Glomerular visceral epithelial cell (primary cell): ENCODE measurements at regions not wholly inside any gene's neighbourhood (a gene's known extent, or its start where the extent isn't known, plus 50 kb on each side); places are given as distances from the start of the nearest gene placed in this dataset.
"Not testable (repeated sequence)": the region's sequence is repeated elsewhere in the genome, so short reads cannot be mapped to it uniquely, and the experiment has no call there.

Experiments
- DNase-seq: peaks from one replicate; pipeline ENCODE4 v3.0.0-alpha.2; 2016; ENCODE audit errors: extremely low spot score

DNA sequence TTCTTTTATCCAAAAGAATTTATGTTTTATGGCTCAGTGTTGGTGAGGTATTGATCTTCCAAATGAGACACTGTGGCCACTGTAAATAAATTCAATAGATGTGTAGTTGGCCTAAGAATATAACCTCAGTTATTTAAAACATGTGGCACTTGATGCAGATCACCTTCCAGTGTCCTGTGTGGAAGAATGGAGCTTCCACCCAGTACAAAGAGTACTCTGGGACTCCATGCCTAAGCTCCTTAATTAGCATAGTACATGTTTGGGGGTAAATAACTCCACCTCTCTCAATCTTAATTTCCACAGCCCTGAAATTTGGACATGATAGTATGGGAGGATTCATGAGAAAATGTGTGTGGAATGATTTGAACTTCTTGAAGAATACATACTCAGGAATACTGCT lies 105.7 kb downstream of the SPDYE17 start:
- DNase-seq = not testable (repeated sequence)

DNA sequence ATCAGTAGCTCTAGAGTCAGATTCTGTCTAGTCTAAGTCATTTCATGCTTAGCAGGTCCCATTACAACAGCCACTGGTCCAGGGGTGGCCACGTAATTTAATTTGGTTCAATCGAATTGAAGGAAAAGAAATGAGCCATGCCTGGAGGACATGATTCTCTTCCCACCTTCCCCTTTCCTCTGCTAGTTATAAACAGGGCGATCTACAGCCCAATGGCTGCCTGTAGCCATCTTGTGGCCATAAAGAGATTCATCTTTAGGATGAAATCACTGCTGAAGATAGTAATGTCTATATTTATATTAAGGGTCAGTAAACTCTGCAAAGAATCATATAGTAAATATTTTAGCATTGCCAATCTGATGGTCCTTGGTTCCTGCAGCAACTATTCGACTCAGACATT lies 107.4 kb downstream of the SPDYE17 start:
- not testable (repeated sequence) for DNase-seq

- not testable (repeated sequence) for DNase-seq
These were observed 113.5 kb downstream of the SPDYE17 start for GRCh38 chr7:76918619-76919018.

- not testable (repeated sequence) for DNase-seq
These were observed 117.8 kb downstream of the SPDYE17 start for GRCh38 chr7:76914361-76914760.

DNA sequence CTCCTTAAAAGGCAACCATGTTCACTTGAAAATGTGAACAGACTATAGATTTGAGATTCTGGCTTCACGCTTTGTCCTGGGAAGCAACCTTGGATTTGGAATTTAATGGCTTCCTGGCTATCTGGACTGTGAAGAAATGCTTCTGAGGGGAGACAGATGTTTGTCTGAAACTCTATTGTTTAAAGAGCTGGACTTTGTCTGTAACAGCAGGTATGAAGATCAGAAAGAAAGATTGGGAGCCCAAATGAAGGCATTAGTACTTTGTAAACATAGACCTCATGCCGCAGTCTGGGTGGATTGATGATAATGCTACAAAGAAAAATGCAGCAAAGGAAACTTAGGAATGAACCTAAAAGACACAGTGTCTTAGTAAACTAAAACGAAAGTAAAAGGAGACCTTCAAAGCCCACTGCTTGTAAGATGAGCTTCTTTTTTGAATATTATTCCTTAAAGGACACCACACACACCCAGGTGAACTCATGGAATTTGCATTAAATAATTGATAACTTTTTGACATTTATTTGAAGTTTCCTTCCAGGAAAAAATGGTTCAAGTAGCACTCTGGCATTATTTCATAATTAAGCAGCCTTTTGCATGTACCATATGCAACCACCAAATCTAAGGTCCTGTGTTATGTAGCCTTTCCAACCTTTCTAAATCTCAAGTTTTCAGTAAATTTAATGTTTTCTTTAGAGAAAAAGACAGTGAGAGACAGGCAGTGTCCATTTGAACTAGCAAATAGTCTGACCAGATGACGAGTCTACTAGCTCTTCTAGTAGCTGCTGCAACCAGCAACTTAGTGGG lies 119.9 kb downstream of the SPDYE17 start:
- DNase-seq = not testable (repeated sequence)

DNA sequence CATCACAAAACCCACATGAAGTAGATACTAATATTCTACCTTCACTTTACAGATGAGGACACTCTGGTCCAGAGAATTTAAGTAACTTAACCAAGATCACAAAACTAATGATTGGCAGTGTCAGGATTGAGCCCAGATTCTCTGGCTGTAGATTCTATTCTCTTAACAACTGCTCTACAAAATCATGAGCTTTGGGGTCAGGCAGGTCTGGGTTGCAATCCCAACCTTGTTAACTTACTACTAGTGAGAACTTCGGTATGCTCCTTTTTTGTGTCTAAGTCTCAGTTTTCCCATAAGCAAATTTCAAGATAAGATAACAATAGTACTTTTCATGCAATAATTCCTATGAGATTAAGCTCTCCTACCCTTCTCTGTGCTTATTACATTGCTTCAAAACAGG lies 127.5 kb downstream of the SPDYE17 start:
- DNase-seq = not testable (repeated sequence)

- DNase-seq = not testable (repeated sequence)
These were observed 130.0 kb downstream of the SPDYE17 start for GRCh38 chr7:76901944-76902710.

- DNase-seq = not testable (repeated sequence)
These were observed 133.4 kb downstream of the SPDYE17 start for GRCh38 chr7:76898807-76899206.

DNA sequence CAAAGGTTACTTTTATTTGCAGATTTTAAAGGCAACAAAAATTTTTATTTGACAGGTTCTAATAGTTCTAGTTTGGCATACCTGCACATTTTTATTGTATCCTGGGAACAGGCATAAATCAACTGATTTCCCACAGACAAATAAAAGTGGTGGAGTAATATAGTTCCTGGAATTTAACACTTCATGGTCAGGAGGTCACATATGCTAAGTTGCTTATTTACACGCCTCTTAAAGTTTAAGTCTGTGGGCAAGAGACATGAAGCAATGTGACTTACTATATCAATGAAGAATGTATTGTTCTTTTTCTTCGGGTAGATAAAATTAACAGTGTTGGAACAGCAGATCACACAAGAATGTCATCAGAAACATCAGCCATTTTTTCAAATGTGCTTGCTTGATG lies 135.2 kb downstream of the SPDYE17 start:
- peak; percentile 10 for DNase-seq

DNA sequence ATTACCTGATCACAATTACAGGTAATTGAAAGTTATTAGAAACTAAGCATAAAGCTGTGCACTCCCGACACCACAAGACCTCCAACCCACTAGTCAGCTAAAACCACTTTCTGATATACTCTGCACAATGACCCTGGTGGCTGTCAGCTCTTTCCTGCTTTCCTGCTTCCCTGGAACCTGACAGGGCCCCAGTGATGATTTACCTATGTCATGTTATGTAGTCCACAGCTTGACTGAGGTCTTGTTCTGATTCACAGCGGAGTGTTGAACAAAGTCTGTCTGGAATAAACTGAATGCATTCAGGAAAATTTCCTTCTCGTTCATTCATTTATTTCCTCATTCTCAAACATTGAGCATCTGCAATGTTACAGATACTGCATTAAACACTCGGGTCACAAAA lies 136.5 kb downstream of the SPDYE17 start:
- not testable (repeated sequence) for DNase-seq

GRCh38 chr7:76891771-76892170 lies 140.4 kb downstream of the SPDYE17 start:
- peak; percentile 22 for DNase-seq

DNA sequence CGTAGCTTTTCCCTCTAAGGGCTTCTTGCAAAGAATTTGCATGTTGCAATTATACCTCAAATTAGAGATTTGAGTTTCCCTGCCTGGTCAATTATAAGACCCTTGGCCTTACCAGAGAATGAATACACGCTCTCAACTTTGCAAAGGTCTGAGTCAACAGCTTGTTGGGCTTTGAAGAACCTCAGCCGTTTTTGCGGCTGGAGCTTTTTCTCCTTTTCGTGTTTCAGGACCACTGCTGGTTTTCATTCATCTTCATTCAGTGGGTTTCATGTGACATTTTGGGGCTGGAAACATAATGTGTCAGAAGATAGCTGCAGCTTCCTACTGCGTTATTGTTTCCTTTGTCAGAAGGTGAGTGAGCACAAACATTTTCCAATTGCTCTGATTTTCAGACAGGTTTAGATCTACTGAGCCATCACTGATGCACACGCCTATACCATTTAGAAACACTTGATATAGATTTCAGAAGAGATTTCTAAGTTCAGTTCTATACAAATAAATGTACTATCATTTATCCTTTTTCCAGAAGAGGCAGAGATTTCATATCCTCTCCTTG lies 152.3 kb downstream of the SPDYE17 start:
- not testable (repeated sequence) for DNase-seq

- DNase-seq = not testable (repeated sequence)
These were observed 156.4 kb downstream of the SPDYE17 start for GRCh38 chr7:76875760-76876159.

DNA sequence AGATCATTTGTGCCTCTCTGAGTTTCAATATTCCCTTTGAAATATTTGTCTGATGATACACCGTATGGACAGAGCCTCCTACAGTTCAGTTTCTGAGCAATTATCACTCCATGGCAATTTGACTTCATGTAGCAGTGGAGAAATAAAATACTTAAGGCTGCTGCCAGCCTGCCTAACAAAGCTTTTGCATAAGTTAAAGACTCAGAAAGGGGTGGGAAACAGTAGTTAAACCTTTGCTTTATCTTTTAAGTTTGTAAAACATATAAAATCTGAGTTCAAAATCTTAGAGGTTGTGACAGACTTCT lies 161.7 kb downstream of the SPDYE17 start:
- not testable (repeated sequence) for DNase-seq

- not testable (repeated sequence) for DNase-seq
These were observed 164.7 kb downstream of the SPDYE17 start for GRCh38 chr7:76867364-76867889.

- not testable (repeated sequence) for DNase-seq
These were observed 168.9 kb downstream of the SPDYE17 start for GRCh38 chr7:76863150-76863773.

- not testable (repeated sequence) for DNase-seq
These were observed 169.9 kb downstream of the SPDYE17 start for GRCh38 chr7:76862241-76862640.

- DNase-seq = not testable (repeated sequence)
These were observed 172.2 kb downstream of the SPDYE17 start for GRCh38 chr7:76859933-76860332.

- not testable (repeated sequence) for DNase-seq
These were observed 177.5 kb downstream of the SPDYE17 start for GRCh38 chr7:76854631-76855030.

- DNase-seq = not testable (repeated sequence)
These were observed 179.2 kb downstream of the SPDYE17 start for GRCh38 chr7:76852787-76853584.

- DNase-seq = not testable (repeated sequence)
These were observed 179.8 kb downstream of the SPDYE17 start for GRCh38 chr7:76852362-76852761.
